NCI-H524 (cell line): ENCODE measurements at regions not wholly inside any gene's neighbourhood (a gene's known extent, or its start where the extent isn't known, plus 50 kb on each side); places are given as distances from the start of the nearest gene placed in this dataset.

Experiments used
- DNase-seq, 2 experiments: peaks; one replicate each; lab custom pipeline; 2025; lab: John Stamatoyannopoulos, UW

DNA sequence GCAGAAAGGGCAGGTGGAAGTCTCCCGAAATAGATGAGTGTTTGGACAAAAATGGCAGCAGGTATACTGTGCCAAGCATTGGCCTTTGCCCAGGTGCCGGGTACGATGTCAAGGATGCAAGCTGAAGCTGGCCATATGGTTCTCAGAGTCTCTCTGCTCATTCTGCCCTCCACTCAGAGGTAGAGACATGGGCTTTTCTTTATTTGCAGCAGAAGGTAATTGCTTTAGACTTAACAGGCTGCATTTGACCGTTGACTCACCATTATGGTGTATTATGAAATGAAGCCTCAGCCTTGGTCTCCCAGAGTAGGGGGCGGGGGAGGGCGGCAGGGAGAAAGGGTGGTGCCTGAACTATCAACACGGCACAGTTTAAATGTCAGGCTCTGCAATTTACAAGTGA is 969.1 kb upstream of the EEF2KMT start:
- DNase-seq = no peak

DNA sequence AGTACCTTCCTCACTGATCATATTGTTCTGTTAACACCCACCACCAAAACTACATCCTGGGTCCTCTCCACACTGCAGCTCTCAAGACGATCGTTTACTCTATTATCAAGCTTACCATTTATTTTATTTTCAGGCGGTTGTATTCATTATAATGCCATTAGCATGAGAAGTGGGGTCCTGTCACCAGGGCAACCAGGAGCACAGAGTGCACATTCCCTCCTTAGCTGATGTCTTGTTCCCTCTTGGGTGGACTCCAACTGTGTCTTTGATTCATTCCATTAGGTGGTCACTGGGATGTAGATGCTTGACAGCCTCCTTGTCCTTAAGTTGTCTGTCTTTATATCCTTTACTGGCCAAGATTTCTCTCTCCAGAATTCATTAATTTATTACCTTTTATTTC is 965.9 kb upstream of the EEF2KMT start:
- no peak for DNase-seq

DNA sequence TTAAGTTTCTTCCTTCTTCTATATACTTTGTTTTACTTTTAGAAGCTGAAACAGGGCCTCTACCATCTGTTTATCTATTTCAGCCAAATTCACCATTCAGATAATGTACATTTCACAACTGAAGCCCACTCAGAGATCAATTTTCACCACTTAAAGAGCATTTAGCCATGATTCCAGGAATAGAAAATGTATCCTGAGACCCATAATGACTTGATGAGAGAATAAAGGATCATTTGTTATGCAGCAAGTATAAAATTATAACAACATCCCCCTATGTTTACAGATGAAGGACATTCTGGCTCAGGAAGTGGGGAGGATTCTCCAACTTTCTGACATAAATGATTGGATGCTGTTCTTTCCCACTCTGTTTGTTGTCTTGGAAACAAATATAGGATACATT is 962.1 kb upstream of the EEF2KMT start:
- DNase-seq = no peak

DNA sequence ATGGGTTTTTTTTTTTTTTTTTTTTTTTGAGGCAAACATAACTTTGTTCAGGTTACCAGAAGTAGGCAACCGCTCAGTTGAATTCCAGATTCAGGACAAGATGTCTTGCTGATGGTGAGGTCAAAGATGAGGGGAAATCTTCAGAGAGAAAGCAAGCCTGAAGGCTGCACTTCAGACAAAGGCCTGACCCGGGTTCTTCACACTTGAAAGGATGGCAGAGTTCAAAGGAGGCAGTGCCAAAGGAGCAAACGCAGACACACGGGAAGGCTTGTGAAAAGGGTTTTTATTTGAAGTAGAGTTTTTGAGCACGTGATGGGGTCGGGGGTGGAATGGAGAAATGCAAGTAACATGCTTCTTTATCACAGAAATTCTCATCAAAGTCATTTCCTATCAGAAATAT is 960.2 kb upstream of the EEF2KMT start:
- DNase-seq = no peak

DNA sequence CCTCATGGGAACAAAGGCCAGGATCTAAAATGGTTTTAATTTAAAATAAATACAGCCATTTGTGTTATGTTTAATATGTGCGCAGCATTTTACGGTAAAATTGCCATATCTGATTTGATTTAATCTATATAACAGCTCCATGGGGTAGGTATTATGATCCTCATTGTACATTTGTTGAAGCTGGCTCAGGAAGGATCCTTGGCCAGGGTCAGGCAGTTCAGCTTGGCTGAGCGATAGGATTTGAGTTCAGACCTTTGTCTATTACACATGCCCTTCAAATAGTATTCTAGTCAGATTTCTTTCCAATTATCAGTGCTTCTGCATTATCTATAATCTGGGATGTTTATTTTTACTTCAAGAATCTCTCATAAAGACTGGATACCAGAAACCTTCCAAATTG is 950.4 kb upstream of the EEF2KMT start:
- DNase-seq = no peak

DNA sequence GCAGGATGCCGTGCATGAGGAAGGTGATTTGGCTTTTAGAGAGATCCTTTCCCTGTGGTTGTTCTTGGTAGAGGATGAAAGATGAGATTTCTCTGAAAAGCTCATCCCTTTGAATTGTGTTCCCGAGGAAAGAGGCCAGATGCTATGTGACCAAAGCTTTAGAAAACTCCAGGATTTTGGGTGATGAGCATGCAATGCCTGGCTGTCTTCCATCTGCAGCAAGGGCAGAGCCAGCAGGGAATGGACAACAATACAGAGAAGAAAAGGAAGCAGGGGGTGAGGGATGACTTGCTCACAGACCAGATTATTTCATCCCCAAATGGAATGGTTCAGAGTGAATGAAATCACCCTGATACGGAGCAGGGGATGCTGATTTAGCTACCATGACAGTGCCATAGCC is 949.7 kb upstream of the EEF2KMT start:
- DNase-seq = no peak

DNA sequence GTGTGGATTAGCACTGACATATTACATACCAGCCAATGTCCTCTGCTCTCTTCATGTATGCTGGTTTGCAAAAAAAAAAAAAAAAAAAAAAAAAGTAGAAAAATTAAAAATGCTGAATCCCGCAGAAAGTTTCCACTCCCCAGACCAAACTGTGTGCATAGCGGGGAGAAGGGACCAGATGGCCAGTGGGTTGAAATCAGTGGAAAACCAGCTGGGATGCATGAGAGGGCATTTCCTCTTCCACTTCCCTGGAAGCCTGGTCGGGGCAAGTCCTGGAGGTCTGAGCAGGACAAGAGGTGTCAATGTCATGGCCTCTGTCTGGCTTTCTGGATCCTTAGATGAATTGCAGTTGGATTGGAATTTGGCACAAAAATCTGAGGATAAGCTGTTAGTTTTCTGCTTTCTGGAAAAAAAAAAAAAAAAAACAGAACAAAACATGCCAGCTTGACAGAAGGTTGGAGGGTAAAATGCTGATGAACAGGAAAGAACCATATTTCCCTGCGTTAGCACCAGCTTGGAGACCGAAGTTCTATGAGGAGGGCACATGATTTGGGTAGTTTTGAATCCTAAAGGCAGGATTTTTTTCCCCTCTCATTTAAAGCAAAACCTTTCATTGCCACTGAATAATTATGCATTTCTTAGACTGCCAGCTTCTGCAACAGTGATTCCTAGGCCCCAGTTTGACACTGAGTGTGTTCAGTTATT is 941.5 kb upstream of the EEF2KMT start:
- DNase-seq = no peak

DNA sequence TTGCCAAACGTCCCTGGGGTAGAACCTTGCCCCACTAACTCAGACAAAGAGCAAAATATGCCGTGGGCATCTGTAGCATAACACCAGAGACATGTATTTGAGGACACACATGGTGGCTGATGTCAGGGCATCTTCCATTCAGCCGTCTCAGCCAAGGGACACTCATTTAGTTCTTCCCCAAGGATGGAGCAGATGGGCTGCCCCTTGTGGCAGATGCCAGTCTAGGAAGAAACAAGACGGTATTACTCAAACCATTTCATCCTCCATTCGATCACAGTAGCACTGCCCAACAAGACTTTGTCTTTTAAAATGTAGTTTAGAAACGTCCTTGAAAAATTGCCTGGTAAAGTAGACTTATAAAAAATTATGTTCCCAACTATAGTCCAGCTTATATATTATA is 937.6 kb upstream of the EEF2KMT start:
- no peak for DNase-seq

DNA sequence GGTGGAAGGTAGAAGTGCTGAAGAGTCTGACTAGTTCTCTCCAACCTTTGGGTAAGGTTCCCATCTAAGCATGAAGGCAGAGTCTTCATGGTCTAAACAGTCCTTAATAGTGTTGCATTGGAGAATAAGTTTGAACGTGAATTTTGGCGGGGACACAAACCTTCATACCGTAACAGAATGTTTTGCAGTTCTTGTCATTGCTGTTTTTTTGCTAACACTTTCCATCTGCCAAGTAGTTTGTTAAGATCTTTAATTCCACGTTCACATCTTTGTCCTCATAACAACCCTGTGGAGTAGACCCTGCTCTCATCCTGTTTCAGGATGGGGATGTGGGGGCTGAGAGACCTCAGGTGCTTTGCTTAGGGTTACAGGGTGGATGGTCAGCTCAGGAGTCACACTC is 936.9 kb upstream of the EEF2KMT start:
- no peak for DNase-seq

DNA sequence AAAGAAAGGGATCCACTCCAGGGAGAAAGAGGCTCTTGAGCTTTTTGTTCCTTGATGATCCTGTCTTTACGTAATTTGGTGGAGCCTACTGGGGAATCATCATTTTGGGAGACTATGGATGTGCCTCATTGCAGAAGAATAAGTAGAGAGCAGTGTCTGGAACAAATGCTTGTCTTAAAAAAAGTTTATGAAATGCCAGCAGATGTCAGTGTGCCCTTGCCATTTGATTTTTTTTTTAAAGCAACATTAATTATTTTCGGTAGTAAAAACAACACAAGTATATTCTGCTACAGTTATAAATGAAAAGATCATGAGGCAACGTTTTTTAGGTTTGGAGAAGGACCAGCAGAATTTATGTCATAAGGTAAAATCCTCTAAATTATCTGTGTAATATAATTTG is 934.8 kb upstream of the EEF2KMT start:
- DNase-seq = no peak

DNA sequence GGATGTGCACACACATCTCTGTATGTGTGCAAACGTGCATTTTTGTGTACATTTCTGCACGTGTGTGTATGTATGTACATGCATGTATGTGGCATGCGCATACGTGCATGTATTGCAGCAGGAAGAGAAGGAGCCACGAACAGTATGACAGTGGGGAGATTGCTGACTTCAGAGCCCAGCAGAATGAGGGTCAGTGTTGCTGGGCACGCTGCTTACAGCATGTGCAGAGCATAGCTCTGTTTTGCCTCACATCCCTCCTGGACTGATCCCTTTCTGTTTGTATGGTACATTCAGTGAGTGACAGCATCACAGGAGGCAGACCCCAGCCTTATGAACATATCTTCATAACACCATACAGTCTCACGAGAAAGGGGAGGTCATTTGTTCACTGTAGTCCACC is 934.0 kb upstream of the EEF2KMT start:
- no peak for DNase-seq

DNA sequence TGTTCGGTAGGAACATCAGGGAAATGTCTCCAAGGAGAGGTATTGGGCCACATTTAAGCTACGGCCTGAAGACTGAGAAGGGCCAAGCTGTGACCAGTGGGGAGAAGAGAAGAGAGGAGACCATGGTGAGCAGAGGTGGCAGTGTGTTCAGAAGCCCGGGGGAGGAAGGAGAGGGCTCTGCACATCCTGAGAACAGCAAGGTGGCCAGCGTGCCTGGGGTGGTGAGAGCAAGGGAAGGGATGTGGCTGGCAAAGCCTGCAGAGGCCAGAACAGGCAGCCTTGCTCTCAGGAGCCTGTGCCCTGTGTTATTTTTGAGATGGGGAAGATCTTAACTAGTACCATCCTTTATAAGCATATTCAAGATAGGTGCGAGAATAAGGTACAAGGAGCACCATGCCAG is 933.5 kb upstream of the EEF2KMT start:
- DNase-seq = no peak

DNA sequence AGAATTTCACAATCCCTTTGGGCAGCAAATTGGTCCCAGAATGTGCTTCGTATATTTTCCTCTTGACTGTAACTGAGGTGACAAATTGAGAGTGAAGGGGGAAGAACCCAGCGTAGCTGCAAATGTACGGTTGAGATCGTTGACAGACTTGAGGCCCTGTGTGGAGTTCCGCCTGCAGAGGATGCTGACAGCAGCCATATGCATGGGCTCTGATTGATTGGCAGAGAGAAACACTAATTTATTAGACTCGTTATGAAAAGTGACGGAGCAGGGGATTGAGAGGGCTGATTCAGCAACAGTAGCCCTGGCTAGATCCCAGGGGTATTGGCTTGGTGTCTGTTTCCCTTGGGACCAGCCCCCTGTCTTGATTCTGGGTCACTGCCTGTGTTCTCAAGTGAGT is 930.1 kb upstream of the EEF2KMT start:
- DNase-seq = no peak

DNA sequence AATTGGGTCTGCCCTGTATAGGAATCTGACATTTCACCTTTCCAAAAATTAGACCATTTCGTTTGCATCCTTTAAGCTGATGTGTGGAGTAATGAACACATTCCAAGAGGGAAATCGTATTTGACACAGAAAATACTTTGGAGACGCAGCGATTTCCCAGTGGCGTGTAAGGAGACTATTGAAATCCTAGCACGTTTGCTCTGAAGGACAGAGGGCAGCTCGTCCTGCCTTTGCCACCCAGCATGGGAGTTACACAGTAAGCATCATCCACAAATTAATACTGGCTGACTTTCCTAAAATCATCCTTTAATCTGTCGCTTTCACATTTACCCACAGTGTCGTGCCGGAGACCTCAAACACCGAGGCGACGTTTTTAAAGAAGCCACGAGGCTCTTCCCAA is 925.9 kb upstream of the EEF2KMT start:
- DNase-seq = no peak

DNA sequence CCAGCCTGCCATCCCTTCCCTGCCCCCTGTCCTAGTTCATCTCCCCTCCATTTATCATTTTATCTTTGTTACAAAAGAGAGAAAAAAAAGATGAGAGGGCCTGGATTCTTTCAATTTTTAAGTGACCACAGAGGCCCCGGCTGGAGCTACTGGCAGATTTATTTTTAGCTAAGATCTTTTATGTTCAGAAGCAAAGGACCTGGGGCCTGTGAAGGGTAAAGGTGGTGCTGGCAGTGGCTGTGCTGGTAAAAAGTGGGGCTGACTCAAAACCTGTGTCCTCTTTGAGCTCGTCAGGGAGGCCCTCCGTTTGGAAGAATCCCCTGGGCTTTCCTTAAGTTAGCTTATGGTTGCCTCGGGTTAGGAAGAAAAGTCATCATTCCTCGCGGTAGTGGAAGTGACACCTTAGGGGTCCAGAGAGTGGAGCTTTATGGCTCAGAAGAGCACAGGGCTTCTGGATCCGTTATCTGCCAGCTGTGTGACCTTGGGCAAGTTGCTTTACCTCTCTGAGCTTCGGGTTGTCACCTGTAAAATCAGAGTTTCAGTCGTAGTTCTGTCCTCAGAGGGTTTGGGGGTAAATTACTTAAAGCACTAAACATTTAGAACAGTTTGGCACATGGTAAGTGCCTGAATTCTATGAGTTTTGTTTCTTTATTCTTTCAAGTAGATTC is 923.8 kb upstream of the EEF2KMT start:
- DNase-seq = no peak

DNA sequence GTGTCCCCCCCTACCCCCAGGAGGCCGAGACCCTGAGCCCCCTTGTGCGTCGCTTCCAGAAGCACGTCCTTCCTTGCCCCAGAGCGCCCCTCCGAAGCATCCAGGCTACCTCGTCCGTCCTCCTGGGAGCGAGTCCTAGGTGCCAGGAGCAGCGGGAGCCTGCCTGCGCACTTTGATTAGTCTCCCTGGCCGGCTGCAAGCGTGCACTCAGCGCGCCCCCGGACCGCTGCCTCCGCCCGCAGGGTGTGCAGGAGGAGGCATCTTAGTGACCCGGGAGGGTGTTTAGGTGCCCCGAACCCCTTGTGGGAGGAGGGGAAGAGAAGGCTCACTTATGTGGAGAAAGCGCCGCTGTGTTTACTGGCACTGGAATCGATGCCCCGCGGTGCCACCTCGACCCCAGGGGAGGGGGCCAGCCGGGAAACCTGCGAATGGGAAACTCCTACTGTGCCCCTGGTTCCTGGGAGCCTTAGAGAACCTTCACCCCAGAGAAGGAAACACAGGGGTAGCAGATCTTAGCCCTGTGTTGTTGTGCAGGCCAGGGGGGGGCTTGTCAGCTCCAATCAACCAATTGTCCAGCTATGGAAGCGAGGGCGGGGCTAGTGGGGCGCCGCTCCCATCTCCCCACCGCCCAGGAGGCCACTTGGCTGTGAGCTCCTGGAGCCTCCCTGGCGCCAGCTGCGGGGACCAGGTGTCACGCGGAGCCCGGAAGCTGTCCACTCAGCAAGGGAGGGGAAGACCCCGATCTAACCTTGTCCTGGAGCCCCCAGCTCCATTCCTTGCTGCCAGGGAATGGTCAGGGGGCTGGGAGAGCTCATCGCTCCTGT is 922.8 kb upstream of the EEF2KMT start:
- no peak for DNase-seq

DNA sequence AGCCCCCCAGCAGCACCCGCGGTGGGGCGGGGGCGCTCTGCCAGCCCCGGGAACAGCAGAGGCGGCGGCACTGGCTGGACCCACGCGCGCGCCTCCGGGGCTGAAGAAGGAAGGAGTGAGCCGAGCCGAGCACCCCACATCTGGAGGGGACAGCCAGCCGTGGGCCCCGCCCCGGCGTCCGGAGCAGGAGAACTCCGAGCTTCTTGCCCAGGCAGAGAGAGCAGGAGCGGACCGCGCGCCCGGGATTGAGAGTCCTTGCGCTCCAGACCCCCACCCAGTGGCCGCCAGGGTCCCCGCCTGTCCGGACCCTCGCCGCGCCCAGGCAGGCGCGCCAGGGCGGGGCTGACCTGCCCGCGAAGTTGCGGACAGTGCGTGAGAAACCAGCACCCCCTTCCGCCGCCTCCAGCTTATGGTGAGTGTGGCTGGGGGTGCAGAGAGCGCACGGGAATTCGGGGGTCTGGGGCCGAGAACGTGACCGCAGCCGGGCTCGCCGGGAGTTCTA is 921.9 kb upstream of the EEF2KMT start:
- no peak for DNase-seq

DNA sequence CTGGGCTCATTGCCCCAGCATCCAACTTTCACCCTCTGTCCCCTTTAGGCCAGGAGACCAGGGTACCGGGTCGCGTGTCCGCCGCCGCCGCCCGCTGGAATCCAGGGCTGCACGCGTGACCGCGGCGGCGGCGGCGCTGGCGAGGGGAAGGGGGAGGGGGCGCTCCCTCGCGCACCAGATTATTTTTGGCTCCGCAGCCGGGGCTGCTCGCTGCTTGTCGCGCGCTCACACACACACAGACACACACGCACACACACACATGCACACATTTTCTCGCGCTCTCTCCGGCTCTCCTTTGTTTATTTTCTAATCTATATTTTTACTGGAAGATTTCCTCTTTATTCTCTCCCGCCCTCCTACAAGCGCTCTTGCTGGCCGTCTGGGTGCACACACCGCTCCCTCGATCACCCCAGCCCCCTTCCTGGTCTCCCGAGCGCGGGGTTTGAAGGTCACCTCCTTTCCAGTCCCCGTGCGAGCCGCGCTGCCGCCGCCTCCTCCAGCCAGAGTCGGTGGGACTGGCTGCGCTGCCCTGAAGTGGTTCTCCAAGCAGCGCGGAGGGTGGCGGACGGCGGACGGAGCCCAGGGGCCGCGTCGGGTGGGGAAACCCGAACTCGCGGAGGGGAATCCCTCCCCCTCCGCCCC is 921.4 kb upstream of the EEF2KMT start:
- DNase-seq = no peak

DNA sequence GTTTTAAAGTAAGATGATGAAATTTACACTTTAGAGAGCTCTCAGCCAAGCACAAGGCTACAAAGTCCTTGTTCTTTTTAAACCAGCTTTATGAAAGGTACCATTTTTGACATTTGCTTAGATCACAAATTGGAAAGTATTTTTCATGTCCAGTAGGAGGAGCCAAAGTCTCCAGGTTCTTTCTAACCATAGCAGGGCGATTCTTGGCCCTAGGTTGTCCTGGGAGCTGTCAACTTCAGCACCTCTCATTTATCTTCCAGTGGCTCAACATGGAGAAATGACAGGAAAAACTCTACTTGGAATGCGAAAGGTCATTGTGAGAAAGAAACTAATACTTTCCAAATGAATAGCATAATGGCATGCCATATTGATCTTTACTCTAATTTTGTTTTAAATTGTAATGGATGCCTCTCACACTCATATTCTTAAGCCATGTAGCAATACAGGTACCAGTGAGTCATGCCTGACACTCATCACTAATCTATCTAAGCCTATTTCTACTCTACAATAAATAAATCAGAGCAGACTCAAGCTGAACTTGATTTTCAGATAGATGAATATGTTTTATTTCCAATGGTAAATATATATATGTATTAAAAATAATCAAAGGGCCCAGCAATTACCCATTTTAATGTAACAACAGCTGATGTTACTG is 919.1 kb upstream of the EEF2KMT start:
- DNase-seq = peak in 1 of 2 experiments; percentile 6

DNA sequence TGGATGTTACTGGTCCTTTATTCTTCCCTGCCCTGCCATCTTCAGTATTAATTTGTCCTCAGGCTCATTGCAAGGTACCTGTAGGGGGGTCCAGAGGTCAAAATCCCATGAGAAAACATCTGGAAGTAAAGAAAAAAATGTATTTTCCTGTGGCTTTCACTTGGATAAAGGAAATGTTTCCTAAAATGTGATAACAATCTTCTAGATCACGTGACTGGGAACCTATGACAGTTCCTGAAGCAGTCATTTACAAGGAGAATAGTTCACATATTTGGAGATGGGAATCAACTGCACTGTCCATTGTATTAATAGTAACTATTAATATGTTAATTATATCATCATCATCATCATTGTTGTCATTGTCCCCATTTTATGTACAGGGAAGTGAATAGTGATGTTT is 915.1 kb upstream of the EEF2KMT start:
- no peak for DNase-seq

DNA sequence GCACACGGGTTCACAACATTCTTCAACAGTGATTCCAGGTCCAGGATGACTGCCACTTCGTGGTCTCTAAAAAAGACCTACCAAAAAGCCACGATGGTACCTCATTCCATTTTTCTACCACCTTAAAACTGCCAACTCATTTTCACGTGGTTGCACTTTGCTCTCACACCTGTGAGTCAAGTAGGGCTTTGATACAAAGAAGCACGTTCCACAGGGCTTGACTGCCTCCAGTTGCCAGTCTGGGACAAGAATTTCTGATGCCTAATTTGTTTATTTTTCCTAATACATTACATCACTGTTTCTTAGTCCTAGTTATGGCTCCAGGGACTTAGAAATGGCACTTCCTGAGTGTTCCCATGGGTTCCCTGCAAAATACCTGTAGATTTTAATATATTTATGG is 911.6 kb upstream of the EEF2KMT start:
- DNase-seq = no peak

DNA sequence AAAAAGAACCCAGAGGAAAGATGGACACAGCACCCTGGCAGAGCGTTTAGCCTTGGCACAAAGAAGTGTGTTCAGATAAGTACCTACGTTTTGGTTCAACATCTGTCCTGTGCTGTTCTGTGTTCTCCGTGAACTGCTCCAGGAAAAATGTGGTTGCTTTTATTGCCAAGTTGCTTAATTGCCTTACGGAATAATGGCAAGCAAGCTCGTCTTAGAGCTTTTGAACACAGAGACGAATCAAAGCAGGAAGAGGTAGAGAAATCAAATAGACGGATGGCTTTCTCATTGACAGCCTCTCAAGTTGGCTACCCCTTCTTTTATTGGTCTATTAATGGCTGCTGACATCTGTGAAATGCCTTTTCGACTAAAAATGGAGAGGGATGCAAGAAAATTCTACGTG is 911.1 kb upstream of the EEF2KMT start:
- DNase-seq = no peak
